Caco-2 (cell line): ENCODE measurements at regions not wholly inside any gene's neighbourhood (a gene's known extent, or its start where the extent isn't known, plus 50 kb on each side); places are given as distances from the start of the nearest gene placed in this dataset.

ENCODE experiments used
- BruUV-seq: library from RNA; stranded (reverse); fragments of 400-500 nt; replicated peaks from 2 replicates; lab custom pipeline; 2021; lab: Mats Ljungman, UMichigan
- CTCF ChIA-PET: fragments of 300-600 bp; sonication (Branson Sonifier 250); formaldehyde crosslinking; loops from one replicate; lab custom pipeline; 2022; ENCODE audit warnings: antibody characterized with exemption; lab: Charles Lee
- POLR2A ChIA-PET: fragments of 300-600 bp; sonication (Branson Sonifier 250); formaldehyde crosslinking; loops from one replicate; lab custom pipeline; 2022; ENCODE audit warnings: antibody characterized with exemption; lab: Charles Lee
- DNase-seq, 2 experiments: peaks; one replicate each; pipeline versions ENCODE4 v3.0.0 to v3.0.0-alpha.2; 2020 to 2022
- H3K27me3 ChIP-seq: replicated peaks from 2 replicates; pipeline ENCODE4 v1.6.0; 2011; ENCODE audit warnings: low read length; ENCODE audit not compliant: control insufficient read depth, insufficient read depth
- H3K36me3 ChIP-seq: 2 replicates; pipeline ENCODE4 v1.5.1; 2011; ENCODE audit warnings: low read length; ENCODE audit not compliant: control insufficient read depth, insufficient read depth
- H3K4me1 ChIP-seq: fragments of 250-450 bp; sonication (Bioruptor Pico); 2 replicates; pipeline ENCODE4 v1.5.1; 2020; ENCODE audit warnings: mild to moderate bottlenecking
- H3K4me3 ChIP-seq: 2 replicates; pipeline ENCODE4 v1.5.1; 2011; ENCODE audit warnings: low read depth, mild to moderate bottlenecking, control low read depth, low read length
- H3K9me3 ChIP-seq: fragments of 250-450 bp; sonication (Bioruptor Pico); 2 replicates; pipeline ENCODE4 v1.5.1; 2020; ENCODE audit warnings: mild to moderate bottlenecking, moderate library complexity
- H3K27ac Mint-ChIP-seq: one replicate; pipeline ENCODE4 v1.8.0; 2022; ENCODE audit warnings: mixed read lengths; ENCODE audit not compliant: unreplicated experiment
- H3K27me3 Mint-ChIP-seq: one replicate; pipeline ENCODE4 v1.8.0; 2022; ENCODE audit warnings: mixed read lengths; ENCODE audit not compliant: insufficient read depth, unreplicated experiment
- H3K36me3 Mint-ChIP-seq: one replicate; pipeline ENCODE4 v1.8.0; 2022; ENCODE audit warnings: mild to moderate bottlenecking, mixed read lengths; ENCODE audit not compliant: insufficient read depth, unreplicated experiment
- H3K4me1 Mint-ChIP-seq: one replicate; pipeline ENCODE4 v1.8.0; 2022; ENCODE audit warnings: low read depth, mixed read lengths; ENCODE audit not compliant: unreplicated experiment
- H3K4me3 Mint-ChIP-seq: one replicate; pipeline ENCODE4 v1.8.0; 2022; ENCODE audit warnings: mild to moderate bottlenecking, moderate library complexity, mixed read lengths; ENCODE audit not compliant: unreplicated experiment
- H3K9me3 Mint-ChIP-seq: one replicate; pipeline ENCODE4 v1.8.0; 2022; ENCODE audit warnings: mixed read lengths; ENCODE audit not compliant: unreplicated experiment
- intact Hi-C: fragments of 100-400 bp; cut with micrococcal nuclease; formaldehyde crosslinking; loops from one replicate; pipeline ENCODE4 v1.10.0; 2022; ENCODE audit not compliant: unreplicated experiment
- TF ChIP-seq, protein P1 (sequence below), 2 experiments: fragments of 200-600 bp in 1 of 2; IDR thresholded peaks; 1 replicate in 1 of 2; 2 replicates in 1 of 2; pipeline versions ENCODE4 v1.5.1 to v1.8.0; 2011 to 2022; ENCODE audit warnings: antibody characterized with exemption in 1 of 2, control low read depth in 1 of 2, inconsistent platforms in 1 of 2, low read depth in 1 of 2, low read length in 1 of 2, mild to moderate bottlenecking in 1 of 2, moderate library complexity in 1 of 2; ENCODE audit not compliant: insufficient read depth in 1 of 2, severe bottlenecking in 1 of 2, unreplicated experiment in 1 of 2

DNA sequence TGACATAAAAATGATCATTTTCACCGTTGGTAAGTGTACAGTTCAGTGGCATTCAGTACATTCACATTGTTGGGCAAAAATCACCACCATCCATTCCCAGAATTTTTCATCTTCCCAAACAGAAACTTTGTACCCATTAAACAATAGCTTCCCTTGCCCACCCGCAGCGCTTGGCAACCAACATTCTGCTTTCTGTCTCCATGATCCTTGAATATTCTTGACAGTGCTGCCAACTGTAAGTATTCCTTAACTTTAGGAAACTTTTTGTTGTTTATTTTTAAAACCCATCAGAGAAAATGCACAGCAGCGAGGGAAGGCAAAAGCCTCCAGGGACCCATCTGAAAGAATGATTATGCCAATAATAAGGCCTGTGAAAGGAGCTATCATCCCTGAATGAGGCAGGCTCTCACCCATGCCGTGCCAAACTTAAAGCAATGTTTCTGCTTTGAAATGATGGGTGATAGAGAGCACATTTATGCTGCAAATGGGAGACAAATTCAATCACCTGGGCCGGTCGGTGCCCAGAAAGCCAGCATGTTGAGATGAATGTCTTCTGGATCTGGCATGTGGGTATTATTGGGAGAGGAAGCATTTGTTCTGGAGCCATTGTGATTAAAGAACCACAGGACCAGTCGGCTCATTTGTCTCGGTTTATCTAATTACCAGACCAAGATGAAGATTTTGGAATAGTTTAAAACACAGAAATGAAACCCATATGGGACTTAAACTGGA is 202.1 kb upstream of the NPVF start:
- ChIA-PET POLR2A (no interaction called here), CTCF (no interaction called here)
- no peak overlapping the region for H3K27ac Mint-ChIP-seq
- BruUV-seq, result no TSS peak
- no peak overlapping the region for H3K4me3 Mint-ChIP-seq
- Histone ChIP-seq H3K4me1 (no peaks in the 10 kb centered on the region), H3K36me3 (no peaks in the 10 kb centered on the region), H3K4me3 (no peak overlapping the region), H3K27me3 (no peaks in the 10 kb centered on the region; the same call in 1 of the 2 replicates), H3K9me3 (no peaks in the 10 kb centered on the region)
- TF ChIP-seq, protein P1, sequence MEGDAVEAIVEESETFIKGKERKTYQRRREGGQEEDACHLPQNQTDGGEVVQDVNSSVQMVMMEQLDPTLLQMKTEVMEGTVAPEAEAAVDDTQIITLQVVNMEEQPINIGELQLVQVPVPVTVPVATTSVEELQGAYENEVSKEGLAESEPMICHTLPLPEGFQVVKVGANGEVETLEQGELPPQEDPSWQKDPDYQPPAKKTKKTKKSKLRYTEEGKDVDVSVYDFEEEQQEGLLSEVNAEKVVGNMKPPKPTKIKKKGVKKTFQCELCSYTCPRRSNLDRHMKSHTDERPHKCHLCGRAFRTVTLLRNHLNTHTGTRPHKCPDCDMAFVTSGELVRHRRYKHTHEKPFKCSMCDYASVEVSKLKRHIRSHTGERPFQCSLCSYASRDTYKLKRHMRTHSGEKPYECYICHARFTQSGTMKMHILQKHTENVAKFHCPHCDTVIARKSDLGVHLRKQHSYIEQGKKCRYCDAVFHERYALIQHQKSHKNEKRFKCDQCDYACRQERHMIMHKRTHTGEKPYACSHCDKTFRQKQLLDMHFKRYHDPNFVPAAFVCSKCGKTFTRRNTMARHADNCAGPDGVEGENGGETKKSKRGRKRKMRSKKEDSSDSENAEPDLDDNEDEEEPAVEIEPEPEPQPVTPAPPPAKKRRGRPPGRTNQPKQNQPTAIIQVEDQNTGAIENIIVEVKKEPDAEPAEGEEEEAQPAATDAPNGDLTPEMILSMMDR (IDR thresholded peaks at IDR 0.05; ENCODE audit: insufficient read depth in 1 of 2, low read depth in 1 of 2, low read length in 1 of 2, severe bottlenecking in 1 of 2, unreplicated experiment in 1 of 2), result no peak
- H3K4me1 Mint-ChIP-seq, result no peaks in the 10 kb centered on the region
- H3K9me3 Mint-ChIP-seq, result no peaks in the 10 kb centered on the region
- DNase-seq, result no peak
- peaks cover 18% of the 10 kb centered on the region for H3K27me3 Mint-ChIP-seq
- H3K36me3 Mint-ChIP-seq, result no peaks in the 10 kb centered on the region
- intact Hi-C loops, result no loop called here

DNA sequence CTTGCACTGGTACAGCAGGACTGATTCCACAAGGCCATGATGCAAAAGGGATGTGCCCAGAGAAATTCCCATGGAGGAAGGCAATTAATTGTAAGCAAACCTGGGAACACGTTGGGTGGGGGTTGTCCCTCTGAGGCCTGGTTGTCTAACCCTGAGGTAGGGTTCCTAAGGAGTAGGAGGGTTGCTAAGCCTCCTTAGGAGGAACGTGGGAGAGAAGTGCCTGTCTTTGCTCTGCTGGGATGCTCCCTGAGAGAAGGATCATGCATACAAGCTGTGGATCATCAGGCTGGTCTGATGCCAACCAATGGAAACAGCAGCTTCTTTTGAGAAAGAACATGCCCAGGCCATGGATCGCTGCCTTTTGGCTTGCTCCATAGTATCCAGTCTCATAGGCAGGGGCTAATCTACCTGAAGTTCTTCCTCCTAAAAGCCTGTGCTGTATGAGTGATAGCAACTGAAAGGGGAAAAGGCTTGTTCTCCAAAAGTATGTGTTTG is 203.7 kb upstream of the NPVF start:
- TF ChIP-seq, protein P1 (IDR thresholded peaks at IDR 0.05; ENCODE audit: insufficient read depth in 1 of 2, low read depth in 1 of 2, low read length in 1 of 2, severe bottlenecking in 1 of 2, unreplicated experiment in 1 of 2), result no peak
- CTCF ChIA-PET, result no interaction called here
- H3K36me3 ChIP-seq, result no peaks in the 10 kb centered on the region
- no peaks in the 10 kb centered on the region for H3K9me3 Mint-ChIP-seq
- intact Hi-C loops, result no loop called here
- no peaks in the 10 kb centered on the region for H3K4me1 Mint-ChIP-seq
- H3K36me3 Mint-ChIP-seq, result no peaks in the 10 kb centered on the region
- H3K4me3 Mint-ChIP-seq, result no peak overlapping the region
- no peaks in the 10 kb centered on the region for H3K9me3 ChIP-seq
- no peaks in the 10 kb centered on the region for H3K4me1 ChIP-seq
- no TSS peak for BruUV-seq
- H3K4me3 ChIP-seq, result no peak overlapping the region
- H3K27me3 Mint-ChIP-seq, result peaks cover 10% of the 10 kb centered on the region
- DNase-seq, result no peak
- POLR2A ChIA-PET, result no interaction called here
- H3K27ac Mint-ChIP-seq, result no peak overlapping the region
- H3K27me3 ChIP-seq, result no peaks in the 10 kb centered on the region; the same call in 1 of the 2 replicates

DNA sequence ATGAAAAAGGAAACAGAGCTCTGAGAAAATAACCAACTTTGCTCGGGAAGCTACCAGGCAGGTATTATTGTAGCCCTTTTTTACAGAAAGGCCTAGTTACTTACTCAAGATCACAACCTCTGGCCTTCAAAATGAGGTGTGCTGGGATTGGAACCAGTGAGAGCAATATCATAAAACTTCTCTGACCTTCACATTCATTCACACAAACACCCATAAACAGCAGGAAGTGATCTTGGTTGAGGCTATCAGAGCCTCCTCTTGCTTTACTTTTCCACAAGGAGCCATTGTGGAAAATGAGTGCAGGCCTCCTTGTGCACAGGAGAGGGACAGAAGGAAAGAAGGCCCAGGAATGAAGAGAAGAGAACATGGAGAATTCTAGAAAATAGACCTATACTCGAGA is 204.5 kb upstream of the NPVF start:
- TF ChIP-seq, protein P1 (IDR thresholded peaks at IDR 0.05; ENCODE audit: insufficient read depth in 1 of 2, low read depth in 1 of 2, low read length in 1 of 2, severe bottlenecking in 1 of 2, unreplicated experiment in 1 of 2), result no peak
- Mint-ChIP-seq H3K27me3 (peaks cover 7% of the 10 kb centered on the region), H3K4me3 (no peak overlapping the region), H3K36me3 (no peaks in the 10 kb centered on the region), H3K9me3 (no peaks in the 10 kb centered on the region), H3K27ac (no peak overlapping the region), H3K4me1 (no peaks in the 10 kb centered on the region)
- Histone ChIP-seq H3K9me3 (no peaks in the 10 kb centered on the region), H3K4me3 (no peak overlapping the region), H3K27me3 (no peaks in the 10 kb centered on the region; the same call in 1 of the 2 replicates), H3K36me3 (no peaks in the 10 kb centered on the region), H3K4me1 (no peaks in the 10 kb centered on the region)
- intact Hi-C loops, result no loop called here
- ChIA-PET POLR2A (no interaction called here), CTCF (no interaction called here)
- BruUV-seq, result no TSS peak
- no peak for DNase-seq
